Tibial nerve (tissue), 4 donors: ENCODE measurements at regions not wholly inside any gene's neighbourhood (a gene's known extent, or its start where the extent isn't known, plus 50 kb on each side); places are given as distances from the start of the nearest gene placed in this dataset.

Source experiments
- EP300 ChIP-seq, 2 donors: sonication (generic); formaldehyde crosslinking; IDR thresholded peaks; one replicate each; pipeline ENCODE4 v1.6.1; 2017; ENCODE audit warnings: antibody characterized with exemption in 2 of 2, mild to moderate bottlenecking in 1 of 2
- TF ChIP-seq, protein P1 (sequence below), 5 experiments: fragments of 200-600 bp in 3 of 5; fragments of 450-650 bp in 2 of 5; sonication (generic) in 3 of 5; IDR thresholded peaks; one replicate each; pipeline ENCODE4 v1.5.1; 2016 to 2019; ENCODE audit warnings: antibody characterized with exemption in 5 of 5, mild to moderate bottlenecking in 3 of 5, moderate library complexity in 2 of 5

GRCh38 chr12:127342861-127343260 is 924.1 kb upstream of the TMEM132C start:
- TF ChIP-seq, protein P1, sequence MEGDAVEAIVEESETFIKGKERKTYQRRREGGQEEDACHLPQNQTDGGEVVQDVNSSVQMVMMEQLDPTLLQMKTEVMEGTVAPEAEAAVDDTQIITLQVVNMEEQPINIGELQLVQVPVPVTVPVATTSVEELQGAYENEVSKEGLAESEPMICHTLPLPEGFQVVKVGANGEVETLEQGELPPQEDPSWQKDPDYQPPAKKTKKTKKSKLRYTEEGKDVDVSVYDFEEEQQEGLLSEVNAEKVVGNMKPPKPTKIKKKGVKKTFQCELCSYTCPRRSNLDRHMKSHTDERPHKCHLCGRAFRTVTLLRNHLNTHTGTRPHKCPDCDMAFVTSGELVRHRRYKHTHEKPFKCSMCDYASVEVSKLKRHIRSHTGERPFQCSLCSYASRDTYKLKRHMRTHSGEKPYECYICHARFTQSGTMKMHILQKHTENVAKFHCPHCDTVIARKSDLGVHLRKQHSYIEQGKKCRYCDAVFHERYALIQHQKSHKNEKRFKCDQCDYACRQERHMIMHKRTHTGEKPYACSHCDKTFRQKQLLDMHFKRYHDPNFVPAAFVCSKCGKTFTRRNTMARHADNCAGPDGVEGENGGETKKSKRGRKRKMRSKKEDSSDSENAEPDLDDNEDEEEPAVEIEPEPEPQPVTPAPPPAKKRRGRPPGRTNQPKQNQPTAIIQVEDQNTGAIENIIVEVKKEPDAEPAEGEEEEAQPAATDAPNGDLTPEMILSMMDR (IDR thresholded peaks at IDR 0.05) = no peak
- no peak for TF ChIP-seq EP300 (IDR thresholded peaks at IDR 0.05)
